ENCODE measurements at regions not wholly inside any gene's neighbourhood (a gene's known extent, or its start where the extent isn't known, plus 50 kb on each side); places are given as distances from the start of the nearest gene placed in this dataset.

GRCh38 chr17:79382313-79382712, 228.5 kb downstream of the RBFOX3 start:
- TF ChIP-seq CTCF (conservative IDR thresholded peaks at IDR 0.05; ENCODE audit: low read depth, low read length) = no peak
- TF ChIP-seq EZH2 (IDR thresholded peaks at IDR 0.05; ENCODE audit: low read length, unreplicated experiment) = no peak
- TF ChIP-seq EZH2phosphoT487 (IDR thresholded peaks at IDR 0.05; ENCODE audit: borderline replicate concordance, low read length) = no peak
